Upper lobe of left lung (tissue), 4 donors: ENCODE measurements at regions not wholly inside any gene's neighbourhood (a gene's known extent, or its start where the extent isn't known, plus 50 kb on each side); places are given as distances from the start of the nearest gene placed in this dataset.

ENCODE experiments used
- EP300 ChIP-seq, 4 donors: sonication (generic); formaldehyde crosslinking; IDR thresholded peaks; one replicate each; pipeline ENCODE4 v1.5.1; 2017; ENCODE audit warnings: antibody characterized with exemption in 4 of 4, control low read depth in 2 of 4
- POLR2A ChIP-seq, 4 donors: fragments of 450-650 bp; IDR thresholded peaks; one replicate each; pipeline ENCODE4 v1.5.1; 2016 to 2017; ENCODE audit warnings: antibody characterized with exemption in 4 of 4, mild to moderate bottlenecking in 2 of 4
- POLR2AphosphoS5 ChIP-seq, 2 donors: sonication (generic); formaldehyde crosslinking; IDR thresholded peaks; one replicate each; pipeline ENCODE4 v1.5.1; 2017; ENCODE audit warnings: antibody characterized with exemption in 2 of 2
- TF ChIP-seq, protein P1 (sequence below), 6 experiments: fragments of 450-650 bp in 4 of 6; fragments of 200-600 bp in 2 of 6; sonication (generic) in 2 of 6; IDR thresholded peaks; one replicate each; pipeline ENCODE4 v1.5.1; 2016 to 2019; ENCODE audit warnings: antibody characterized with exemption in 6 of 6

DNA sequence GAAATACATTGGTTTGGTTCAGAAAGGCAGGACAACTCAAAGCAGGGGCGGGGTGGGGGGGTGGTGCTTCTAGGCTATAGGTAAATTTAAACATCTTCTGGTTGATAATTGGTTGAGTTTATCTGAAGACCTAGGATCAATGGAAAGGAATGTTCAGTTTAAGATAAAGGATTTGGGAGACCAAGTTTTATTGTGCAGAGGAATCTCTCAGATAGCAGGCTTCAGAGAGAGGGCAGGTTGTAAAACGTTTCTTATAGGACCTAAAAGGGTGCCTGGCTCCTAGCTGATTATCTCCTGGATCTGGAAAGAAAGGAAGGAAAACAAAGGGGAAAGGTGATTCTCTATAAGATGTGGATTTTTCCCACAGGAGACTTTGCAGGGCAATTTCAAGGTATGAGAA lies 94.0 kb downstream of the TMEM47 start:
- no peak for TF ChIP-seq POLR2A (IDR thresholded peaks at IDR 0.05)
- no peak for TF ChIP-seq POLR2AphosphoS5 (IDR thresholded peaks at IDR 0.05)
- TF ChIP-seq, protein P1, sequence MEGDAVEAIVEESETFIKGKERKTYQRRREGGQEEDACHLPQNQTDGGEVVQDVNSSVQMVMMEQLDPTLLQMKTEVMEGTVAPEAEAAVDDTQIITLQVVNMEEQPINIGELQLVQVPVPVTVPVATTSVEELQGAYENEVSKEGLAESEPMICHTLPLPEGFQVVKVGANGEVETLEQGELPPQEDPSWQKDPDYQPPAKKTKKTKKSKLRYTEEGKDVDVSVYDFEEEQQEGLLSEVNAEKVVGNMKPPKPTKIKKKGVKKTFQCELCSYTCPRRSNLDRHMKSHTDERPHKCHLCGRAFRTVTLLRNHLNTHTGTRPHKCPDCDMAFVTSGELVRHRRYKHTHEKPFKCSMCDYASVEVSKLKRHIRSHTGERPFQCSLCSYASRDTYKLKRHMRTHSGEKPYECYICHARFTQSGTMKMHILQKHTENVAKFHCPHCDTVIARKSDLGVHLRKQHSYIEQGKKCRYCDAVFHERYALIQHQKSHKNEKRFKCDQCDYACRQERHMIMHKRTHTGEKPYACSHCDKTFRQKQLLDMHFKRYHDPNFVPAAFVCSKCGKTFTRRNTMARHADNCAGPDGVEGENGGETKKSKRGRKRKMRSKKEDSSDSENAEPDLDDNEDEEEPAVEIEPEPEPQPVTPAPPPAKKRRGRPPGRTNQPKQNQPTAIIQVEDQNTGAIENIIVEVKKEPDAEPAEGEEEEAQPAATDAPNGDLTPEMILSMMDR (IDR thresholded peaks at IDR 0.05): no peak
- TF ChIP-seq EP300 (IDR thresholded peaks at IDR 0.05): no peak
